AG04450 (cell line): ENCODE measurements at regions not wholly inside any gene's neighbourhood (a gene's known extent, or its start where the extent isn't known, plus 50 kb on each side); places are given as distances from the start of the nearest gene placed in this dataset.

Source experiments
- CTCF ChIA-PET: fragments of 300-600, 350-600 bp; formaldehyde crosslinking; extraction: SDS; loops from one replicate; lab custom pipeline; 2022; ENCODE audit warnings: antibody characterized with exemption, inconsistent platforms; lab: Charles Lee
- POLR2A ChIA-PET: fragments of 350-600 bp; formaldehyde crosslinking; extraction: SDS; loops from one replicate; lab custom pipeline; 2021; ENCODE audit warnings: antibody characterized with exemption, inconsistent platforms; lab: Yijun Ruan, JAX
- DNase-seq: peaks from one replicate; pipeline ENCODE4 v3.0.0-alpha.2; 2011; ENCODE audit warnings: low read depth, low spot score
- H3K27ac ChIP-seq: one replicate; pipeline ENCODE4 v1.5.1; 2012; ENCODE audit warnings: low read depth, low read length, control low read depth
- H3K27me3 ChIP-seq: one replicate; pipeline ENCODE4 v1.6.0; 2012; ENCODE audit warnings: low read length; ENCODE audit not compliant: control insufficient read depth, insufficient read depth
- H3K4me3 ChIP-seq: 2 replicates; pipeline ENCODE4 v1.5.1; 2011; ENCODE audit warnings: mild to moderate bottlenecking, low read depth, low read length, control low read depth
- H3K9me3 ChIP-seq: 2 replicates; pipeline ENCODE4 v1.5.1; 2012; ENCODE audit warnings: low read length; ENCODE audit not compliant: control insufficient read depth, insufficient read depth
- TF ChIP-seq, protein P1 (sequence below): IDR thresholded peaks from 2 replicates; pipeline ENCODE4 v1.5.1; 2011; ENCODE audit warnings: low read depth, low read length, control low read depth, inconsistent platforms

GRCh38 chr9:111150181-111150580 lies 111.9 kb upstream of the LPAR1 start:
- TF ChIP-seq, protein P1, sequence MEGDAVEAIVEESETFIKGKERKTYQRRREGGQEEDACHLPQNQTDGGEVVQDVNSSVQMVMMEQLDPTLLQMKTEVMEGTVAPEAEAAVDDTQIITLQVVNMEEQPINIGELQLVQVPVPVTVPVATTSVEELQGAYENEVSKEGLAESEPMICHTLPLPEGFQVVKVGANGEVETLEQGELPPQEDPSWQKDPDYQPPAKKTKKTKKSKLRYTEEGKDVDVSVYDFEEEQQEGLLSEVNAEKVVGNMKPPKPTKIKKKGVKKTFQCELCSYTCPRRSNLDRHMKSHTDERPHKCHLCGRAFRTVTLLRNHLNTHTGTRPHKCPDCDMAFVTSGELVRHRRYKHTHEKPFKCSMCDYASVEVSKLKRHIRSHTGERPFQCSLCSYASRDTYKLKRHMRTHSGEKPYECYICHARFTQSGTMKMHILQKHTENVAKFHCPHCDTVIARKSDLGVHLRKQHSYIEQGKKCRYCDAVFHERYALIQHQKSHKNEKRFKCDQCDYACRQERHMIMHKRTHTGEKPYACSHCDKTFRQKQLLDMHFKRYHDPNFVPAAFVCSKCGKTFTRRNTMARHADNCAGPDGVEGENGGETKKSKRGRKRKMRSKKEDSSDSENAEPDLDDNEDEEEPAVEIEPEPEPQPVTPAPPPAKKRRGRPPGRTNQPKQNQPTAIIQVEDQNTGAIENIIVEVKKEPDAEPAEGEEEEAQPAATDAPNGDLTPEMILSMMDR, result no peak
- CTCF ChIA-PET, result no interaction called here
- H3K4me3 ChIP-seq, result no peak overlapping the region
- no peak overlapping the region for H3K27ac ChIP-seq
- DNase-seq, result no peak
- H3K27me3 ChIP-seq, result no peaks in the 10 kb centered on the region
- POLR2A ChIA-PET, result no interaction called here
- no peaks in the 10 kb centered on the region for H3K9me3 ChIP-seq

DNA sequence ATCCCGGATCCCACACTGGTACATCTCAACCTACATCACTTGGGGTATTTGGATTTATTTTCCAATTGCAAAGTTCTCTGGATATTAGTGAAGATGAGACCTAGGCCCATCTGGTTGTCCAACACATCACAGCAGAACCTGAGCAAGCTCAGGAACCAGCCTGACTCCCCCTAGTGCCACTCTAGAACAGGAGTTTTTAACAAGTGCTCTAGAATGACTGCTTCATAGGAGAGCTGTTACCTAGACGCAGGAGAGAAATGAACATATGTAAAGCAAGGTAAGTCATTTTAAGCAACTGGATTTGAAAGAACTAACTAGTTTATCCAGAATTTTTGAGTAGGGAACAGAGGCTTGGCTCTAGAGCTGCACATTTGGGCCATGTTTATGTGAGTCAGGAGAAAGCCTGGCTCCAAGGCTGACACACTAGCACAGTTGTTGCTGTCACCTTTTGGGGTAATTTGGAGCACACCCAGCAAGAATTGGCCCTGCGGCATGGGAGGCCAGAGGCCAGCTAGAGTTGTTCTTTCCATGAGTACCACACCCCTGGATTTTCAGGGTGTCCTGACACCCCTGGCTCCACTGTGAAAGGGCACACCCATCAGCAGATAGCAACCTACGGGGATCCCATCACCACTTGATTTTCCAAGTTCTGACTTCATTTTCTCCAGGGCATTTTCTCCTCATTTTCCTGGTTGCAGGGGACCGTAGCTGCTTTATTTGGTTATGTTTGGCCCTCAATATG lies 110.9 kb upstream of the LPAR1 start:
- POLR2A ChIA-PET, result no interaction called here
- CTCF ChIA-PET, result no interaction called here
- Histone ChIP-seq H3K4me3 (no peak overlapping the region), H3K27ac (no peak overlapping the region), H3K9me3 (no peaks in the 10 kb centered on the region), H3K27me3 (no peaks in the 10 kb centered on the region)
- no peak for DNase-seq
- TF ChIP-seq, protein P1, result peak; percentile 19; the same call in 1 of the 2 replicates

DNA sequence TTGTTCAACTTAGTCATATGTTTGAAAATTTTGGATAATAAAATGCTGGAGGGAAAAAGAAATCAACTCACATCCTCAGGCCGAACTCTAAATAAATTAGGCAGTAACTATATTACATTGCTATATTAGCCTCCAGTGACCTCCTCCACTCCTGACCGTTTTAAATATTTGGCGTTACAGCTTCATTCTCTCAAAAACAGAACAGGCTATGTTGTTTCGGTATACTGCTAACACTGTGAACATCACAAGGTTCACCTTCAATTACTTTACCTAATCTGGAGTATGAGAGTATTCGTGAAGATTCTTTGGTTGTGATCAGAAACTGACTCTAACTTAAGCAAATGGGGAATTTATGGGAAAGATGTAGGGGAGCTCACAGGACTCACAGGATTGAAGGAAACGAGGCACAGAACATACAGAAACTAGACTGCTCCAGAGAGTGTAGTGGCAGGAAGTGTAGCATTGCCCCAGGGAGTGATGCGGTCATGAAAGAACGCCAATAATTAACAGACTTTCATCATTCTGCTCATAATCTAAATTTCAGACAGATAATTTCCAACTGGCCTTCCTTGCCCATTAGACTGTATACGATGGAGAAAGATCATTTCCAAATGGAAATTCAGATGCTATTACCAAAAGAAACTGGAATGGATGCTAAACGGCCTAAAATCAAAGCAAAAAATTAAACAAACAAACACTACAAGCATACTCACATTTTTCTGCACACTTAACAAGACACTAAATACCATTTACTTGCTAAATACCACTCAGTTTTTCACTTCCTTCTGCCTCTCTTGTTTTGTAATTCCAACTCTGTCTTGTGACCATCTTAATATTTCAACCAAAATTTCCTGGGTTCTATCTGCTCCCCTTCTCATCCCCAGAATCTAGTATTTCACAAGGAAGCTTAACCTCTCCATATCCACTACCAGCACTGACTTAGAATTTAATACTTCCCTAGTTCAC lies 110.1 kb upstream of the LPAR1 start:
- POLR2A ChIA-PET, result no interaction called here
- no peak overlapping the region for H3K4me3 ChIP-seq
- CTCF ChIA-PET, result no interaction called here
- no peaks in the 10 kb centered on the region for H3K9me3 ChIP-seq
- TF ChIP-seq, protein P1, result no peak
- H3K27me3 ChIP-seq, result no peaks in the 10 kb centered on the region
- H3K27ac ChIP-seq, result no peak overlapping the region
- DNase-seq, result no peak

GRCh38 chr9:111147041-111147440 lies 108.8 kb upstream of the LPAR1 start:
- ChIA-PET CTCF (no interaction called here), POLR2A (no interaction called here)
- no peaks in the 10 kb centered on the region for H3K9me3 ChIP-seq
- no peak overlapping the region for H3K27ac ChIP-seq
- DNase-seq, result no peak
- TF ChIP-seq, protein P1, result no peak
- H3K27me3 ChIP-seq, result no peaks in the 10 kb centered on the region
- no peak overlapping the region for H3K4me3 ChIP-seq

- ChIA-PET POLR2A (no interaction called here), CTCF (no interaction called here)
- H3K27ac ChIP-seq, result no peak overlapping the region
- TF ChIP-seq, protein P1, result no peak
- no peak for DNase-seq
- H3K4me3 ChIP-seq, result no peak overlapping the region
- H3K27me3 ChIP-seq, result no peaks in the 10 kb centered on the region
- no peaks in the 10 kb centered on the region for H3K9me3 ChIP-seq
Measured at GRCh38 chr9:111144741-111145140, 106.5 kb upstream of the LPAR1 start.
